IPS DF 4.7 (cell line): ENCODE measurements at regions not wholly inside any gene's neighbourhood (a gene's known extent, or its start where the extent isn't known, plus 50 kb on each side); places are given as distances from the start of the nearest gene placed in this dataset.

ENCODE experiments used
- DNase-seq: peaks from one replicate; pipeline ENCODE4 v3.0.0-alpha.2; 2013; ENCODE audit warnings: low spot score; ENCODE audit errors: extremely low read depth

DNA sequence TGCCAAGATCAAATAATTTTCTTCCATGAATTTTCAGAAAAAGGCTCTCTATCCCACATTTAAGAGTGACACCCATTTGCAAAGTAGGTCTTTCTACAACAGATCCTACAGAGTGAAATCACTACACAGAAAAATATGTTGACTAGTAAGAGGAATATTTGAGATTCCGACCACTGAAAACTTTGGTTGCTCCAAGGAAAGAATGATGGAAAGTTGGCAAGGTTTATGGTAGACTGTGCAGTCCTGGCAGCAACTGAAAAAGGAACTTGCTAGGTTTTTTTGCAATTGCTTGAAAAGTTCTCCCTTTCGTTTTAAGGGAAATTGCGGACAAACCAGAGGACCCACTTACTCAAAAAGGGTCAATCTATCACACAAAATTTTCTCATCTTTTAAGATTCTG, 83.1 kb upstream of the TSPAN8 start:
- DNase-seq: no peak

- DNase-seq: no peak
Observed at GRCh38 chr12:71239731-71240130, 81.9 kb upstream of the TSPAN8 start.

- DNase-seq: no peak
Observed at GRCh38 chr12:71237128-71237527, 79.3 kb upstream of the TSPAN8 start.

DNA sequence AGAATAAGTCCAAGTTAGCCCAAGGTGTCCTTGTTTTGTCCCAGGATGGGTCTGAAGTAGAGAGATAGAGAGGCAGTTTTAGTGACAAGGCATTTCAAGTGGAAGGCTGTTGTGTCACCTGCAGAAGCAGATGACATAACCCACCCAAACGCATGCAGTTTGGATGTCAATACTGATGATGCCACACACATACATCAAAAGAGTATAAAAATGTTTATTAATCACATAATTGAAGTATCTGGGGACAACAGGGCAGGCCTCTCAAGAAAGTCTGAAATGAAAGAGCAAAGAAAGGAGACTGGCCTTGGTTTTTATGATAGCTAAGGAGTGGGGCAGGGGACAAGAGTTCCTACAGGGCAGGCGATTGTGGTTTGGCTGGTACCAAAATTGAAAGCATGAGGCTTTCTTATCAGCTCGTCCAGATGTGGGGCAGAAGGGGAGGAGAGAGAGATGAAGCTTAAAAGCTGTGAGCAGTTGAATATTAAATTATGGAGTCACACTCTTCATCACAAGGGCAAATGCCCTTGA, 78.4 kb upstream of the TSPAN8 start:
- DNase-seq: no peak

- DNase-seq: no peak
Observed at GRCh38 chr12:71233083-71233482, 75.3 kb upstream of the TSPAN8 start.

DNA sequence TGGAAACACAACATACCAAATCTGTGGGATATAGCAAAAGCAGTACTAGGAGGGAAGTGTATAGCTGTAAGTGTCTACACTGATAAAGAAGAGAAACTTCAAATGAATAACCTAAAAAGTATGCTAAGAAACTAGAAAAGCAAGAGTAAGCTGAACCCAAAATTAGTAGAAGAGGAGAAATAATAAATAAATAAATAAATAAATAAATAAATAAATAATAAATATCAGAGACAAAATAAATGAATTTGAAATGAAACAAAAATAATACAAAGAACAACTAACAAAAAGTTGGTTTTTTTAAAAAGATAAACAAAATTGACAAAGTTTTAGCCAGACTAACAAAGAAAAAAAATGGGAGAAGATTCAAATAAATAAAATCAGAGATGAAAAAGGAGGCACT, 72.7 kb upstream of the TSPAN8 start:
- no peak for DNase-seq

DNA sequence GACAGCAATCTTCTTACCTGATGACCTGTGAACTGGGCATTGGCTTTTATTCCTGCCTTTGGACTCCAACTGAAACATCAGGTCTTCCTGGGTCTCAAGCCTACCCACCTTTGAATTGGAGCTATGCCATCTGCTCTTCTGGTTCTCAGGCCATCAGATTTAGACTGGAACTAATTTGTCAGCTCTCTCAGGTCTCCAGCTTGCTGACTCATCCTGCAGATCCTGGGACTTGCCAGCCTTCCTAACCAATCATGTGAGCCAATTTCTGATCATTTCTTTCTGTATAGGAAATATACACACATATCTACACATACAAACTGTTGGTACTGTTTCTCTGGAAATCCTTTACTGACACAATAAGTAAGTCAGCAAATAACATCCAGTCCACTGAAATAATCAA, 65.3 kb upstream of the TSPAN8 start:
- DNase-seq: no peak

GRCh38 chr12:71222436-71222835, 64.6 kb upstream of the TSPAN8 start:
- no peak for DNase-seq

GRCh38 chr12:71220260-71220659, 62.5 kb upstream of the TSPAN8 start:
- DNase-seq: no peak

GRCh38 chr12:71219224-71219623, 61.4 kb upstream of the TSPAN8 start:
- no peak for DNase-seq

DNA sequence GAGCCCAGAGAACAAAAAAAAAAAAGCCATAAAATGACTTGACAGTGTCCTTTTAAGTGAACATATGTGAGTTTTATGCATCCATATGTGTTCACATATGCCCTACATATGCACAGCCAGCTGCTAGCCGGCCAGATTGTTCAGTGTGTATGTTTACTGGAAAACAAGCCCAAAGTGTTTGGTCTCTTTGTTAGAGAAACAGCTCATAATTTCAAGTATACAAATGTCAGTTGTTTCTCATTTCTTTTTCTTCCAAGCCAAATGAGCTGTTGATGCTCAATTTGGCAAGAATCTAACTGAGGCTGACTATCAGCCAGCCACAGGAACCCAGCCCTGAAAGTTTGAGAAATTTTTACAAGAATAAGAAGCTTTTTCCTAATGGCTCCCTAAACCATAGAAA, 60.8 kb upstream of the TSPAN8 start:
- no peak for DNase-seq

DNA sequence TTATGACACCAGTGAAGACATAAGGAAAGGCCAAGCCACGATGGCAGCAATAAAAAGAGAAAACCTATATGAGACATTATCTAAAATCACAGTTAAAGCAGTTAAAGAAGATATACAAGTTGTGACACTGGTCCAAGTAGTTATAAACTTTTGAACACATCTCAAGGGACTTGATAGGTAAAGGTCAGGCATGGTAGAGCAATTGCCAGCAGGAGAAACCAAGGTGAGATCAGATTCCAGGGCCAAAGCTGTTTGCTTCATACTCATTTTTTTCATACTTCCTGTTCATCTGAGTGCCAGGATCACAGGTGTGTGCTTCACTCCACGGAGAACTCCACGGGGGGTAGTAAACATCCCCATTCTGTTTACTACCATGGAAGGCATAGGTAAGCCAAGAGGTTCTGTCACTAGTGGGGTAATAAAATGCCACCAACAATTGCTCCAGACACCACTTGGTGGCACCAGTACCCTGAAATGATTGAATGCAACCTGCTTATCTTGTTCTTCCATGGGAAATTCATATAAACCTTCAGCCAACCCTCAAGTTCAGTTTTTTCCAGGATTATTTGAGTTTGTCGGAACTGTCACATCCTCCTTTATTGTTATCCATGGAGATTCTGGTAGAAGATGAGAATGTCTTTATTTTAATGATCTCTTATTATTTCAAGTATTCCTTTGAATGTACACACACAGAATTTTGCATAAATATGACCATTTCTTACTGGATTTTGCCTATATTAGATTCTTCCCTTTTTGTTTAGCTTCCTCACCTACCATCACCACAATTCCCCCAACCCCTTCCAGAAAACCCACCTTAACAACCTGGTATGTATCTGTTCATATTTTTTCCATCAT, 59.2 kb upstream of the TSPAN8 start:
- DNase-seq: peak; percentile 41

GRCh38 chr12:71214511-71215285, 56.9 kb upstream of the TSPAN8 start:
- peak; percentile 66 for DNase-seq

GRCh38 chr12:71208053-71208685, 50.4 kb upstream of the TSPAN8 start:
- peak; percentile 28 for DNase-seq
